ENCODE measurements at regions not wholly inside any gene's neighbourhood (a gene's known extent, or its start where the extent isn't known, plus 50 kb on each side); places are given as distances from the start of the nearest gene placed in this dataset.

- TF ChIP-seq TOX (CRISPR knock-in tag; IDR thresholded peaks at IDR 0.05; ENCODE audit: borderline replicate concordance) = no peak
These were observed 331.7 kb downstream of the SOX9 start (continued) for GRCh38 chr17:72452286-72453173.

- TF ChIP-seq ARNTL (CRISPR knock-in tag; IDR thresholded peaks at IDR 0.05; ENCODE audit: borderline replicate concordance, low read depth) (no peak), ZFP3 (CRISPR knock-in tag; IDR thresholded peaks at IDR 0.05) (no peak), CSDC2 (CRISPR knock-in tag; IDR thresholded peaks at IDR 0.05) (no peak), CSRNP3 (CRISPR knock-in tag; IDR thresholded peaks at IDR 0.05) (no peak), BACH2 (CRISPR knock-in tag; IDR thresholded peaks at IDR 0.05; ENCODE audit: borderline replicate concordance) (no peak), TSHZ2 (CRISPR knock-in tag; IDR thresholded peaks at IDR 0.05) (no peak)
- ATAC-seq = no peak
These were observed 333.5 kb downstream of the SOX9 start for GRCh38 chr17:72454342-72454741.

- ATAC-seq = peak; percentile 26; the same call in 2 of the 3 replicates
- no peak for TF ChIP-seq GLIS3 (CRISPR knock-in tag; IDR thresholded peaks at IDR 0.05)
- no peak for TF ChIP-seq POU6F1 (CRISPR knock-in tag; IDR thresholded peaks at IDR 0.05; ENCODE audit: borderline replicate concordance, low read depth)
- TF ChIP-seq BACH2 (CRISPR knock-in tag; IDR thresholded peaks at IDR 0.05; ENCODE audit: borderline replicate concordance) = no peak
- TF ChIP-seq ZNF565 (CRISPR knock-in tag; conservative IDR thresholded peaks at IDR 0.05; ENCODE audit: low read depth) = no peak
- no peak for TF ChIP-seq ZFP3 (CRISPR knock-in tag; IDR thresholded peaks at IDR 0.05)
- TF ChIP-seq PPARA (CRISPR knock-in tag; IDR thresholded peaks at IDR 0.05; ENCODE audit: borderline replicate concordance) = no peak
- no peak for TF ChIP-seq ZNF70 (CRISPR knock-in tag; IDR thresholded peaks at IDR 0.05)
- TF ChIP-seq PATZ1 (CRISPR knock-in tag; IDR thresholded peaks at IDR 0.05; ENCODE audit: borderline replicate concordance) = no peak
- TF ChIP-seq CSRNP3 (CRISPR knock-in tag; IDR thresholded peaks at IDR 0.05) = no peak
- TF ChIP-seq TSHZ2 (CRISPR knock-in tag; IDR thresholded peaks at IDR 0.05) = no peak
- no peak for TF ChIP-seq ZNF8 (CRISPR knock-in tag; IDR thresholded peaks at IDR 0.05)
- TF ChIP-seq CSDC2 (CRISPR knock-in tag; IDR thresholded peaks at IDR 0.05) = no peak
- TF ChIP-seq ISL1 (CRISPR knock-in tag; IDR thresholded peaks at IDR 0.05) = no peak
- TF ChIP-seq SNAI2 (CRISPR knock-in tag; IDR thresholded peaks at IDR 0.05) = no peak
These were observed 334.7 kb downstream of the SOX9 start for GRCh38 chr17:72455562-72455961.
